DLD1 (cell line): ENCODE measurements at regions not wholly inside any gene's neighbourhood (a gene's known extent, or its start where the extent isn't known, plus 50 kb on each side); places are given as distances from the start of the nearest gene placed in this dataset.
"Not testable (repeated sequence)": the region's sequence is repeated elsewhere in the genome, so short reads cannot be mapped to it uniquely, and the experiment has no call there.

Source experiments
- in situ Hi-C: cut with HindIII; loops from 2 replicates; pipeline ENCODE4 v1.10.0; 2017; ENCODE audit warnings: low sequenced_read_pairs

- in situ Hi-C loops: not testable (repeated sequence)
These were observed 1129.3 kb downstream of the ZPLD1 start for GRCh38 chr3:103564116-103564515.

- in situ Hi-C loops: no loop called here
These were observed 1151.0 kb downstream of the ZPLD1 start for GRCh38 chr3:103585809-103586208.

GRCh38 chr3:103589770-103590169 is 1155.0 kb downstream of the ZPLD1 start:
- in situ Hi-C loops: no loop called here

- in situ Hi-C loops: no loop called here
These were observed 1166.0 kb downstream of the ZPLD1 start for GRCh38 chr3:103600844-103601243.

GRCh38 chr3:103601666-103602065 is 1166.9 kb downstream of the ZPLD1 start:
- in situ Hi-C loops: no loop called here

- in situ Hi-C loops: no loop called here
These were observed 1174.7 kb downstream of the ZPLD1 start for GRCh38 chr3:103609472-103609871.

GRCh38 chr3:103613397-103614156 is 1178.8 kb downstream of the ZPLD1 start:
- in situ Hi-C loops: no loop called here

- in situ Hi-C loops: no loop called here
These were observed 1179.9 kb downstream of the ZPLD1 start for GRCh38 chr3:103614719-103615118.

- in situ Hi-C loops: no loop called here
These were observed 1183.1 kb downstream of the ZPLD1 start for GRCh38 chr3:103617961-103618360.

GRCh38 chr3:103624271-103624670 is 1189.5 kb downstream of the ZPLD1 start:
- in situ Hi-C loops: no loop called here

- in situ Hi-C loops: no loop called here
These were observed 1194.6 kb downstream of the ZPLD1 start for GRCh38 chr3:103629391-103629790.

GRCh38 chr3:103644450-103644849 is 1209.6 kb downstream of the ZPLD1 start:
- in situ Hi-C loops: no loop called here

GRCh38 chr3:103653996-103654395 is 1219.2 kb downstream of the ZPLD1 start:
- in situ Hi-C loops: no loop called here

- in situ Hi-C loops: no loop called here
These were observed 1222.9 kb downstream of the ZPLD1 start for GRCh38 chr3:103657756-103658155.

- in situ Hi-C loops: no loop called here
These were observed 1226.0 kb downstream of the ZPLD1 start for GRCh38 chr3:103660810-103661209.

- in situ Hi-C loops: no loop called here
These were observed 1227.8 kb downstream of the ZPLD1 start for GRCh38 chr3:103662591-103662990.

GRCh38 chr3:103672346-103672745 is 1237.5 kb downstream of the ZPLD1 start:
- in situ Hi-C loops: no loop called here

GRCh38 chr3:103684904-103685303 is 1250.1 kb downstream of the ZPLD1 start:
- in situ Hi-C loops: no loop called here

GRCh38 chr3:103685939-103686338 is 1251.1 kb downstream of the ZPLD1 start:
- in situ Hi-C loops: no loop called here

GRCh38 chr3:103690536-103690935 is 1255.7 kb downstream of the ZPLD1 start:
- in situ Hi-C loops: no loop called here

GRCh38 chr3:103693831-103694230 is 1259.0 kb downstream of the ZPLD1 start:
- in situ Hi-C loops: no loop called here

GRCh38 chr3:103698646-103699045 is 1263.8 kb downstream of the ZPLD1 start:
- in situ Hi-C loops: no loop called here

- in situ Hi-C loops: no loop called here
These were observed 1264.4 kb downstream of the ZPLD1 start for GRCh38 chr3:103699228-103699627.
